Large intestine (tissue), 3 donors: ENCODE measurements at regions not wholly inside any gene's neighbourhood (a gene's known extent, or its start where the extent isn't known, plus 50 kb on each side); places are given as distances from the start of the nearest gene placed in this dataset.
"Not testable (repeated sequence)": the region's sequence is repeated elsewhere in the genome, so short reads cannot be mapped to it uniquely, and the experiment has no call there.

Experiments
- DNase-seq, 2 donors: peaks; one replicate each; pipeline versions ENCODE4 v3.0.0 to v3.0.0-alpha.2; 2013
- H3K27ac ChIP-seq: one replicate; pipeline ENCODE4 v1.5.1; 2013; ENCODE audit warnings: low read length
- H3K27me3 ChIP-seq: 2 replicates; pipeline ENCODE4 v1.6.1; 2013; ENCODE audit warnings: low read length; ENCODE audit not compliant: control insufficient read depth, insufficient read depth
- H3K36me3 ChIP-seq: 2 replicates; pipeline ENCODE4 v1.6.1; 2013; ENCODE audit warnings: low read length; ENCODE audit not compliant: control insufficient read depth, insufficient read depth
- H3K4me1 ChIP-seq: one replicate; pipeline ENCODE4 v1.6.1; 2013; ENCODE audit warnings: low read length; ENCODE audit not compliant: control insufficient read depth, insufficient read depth
- H3K4me3 ChIP-seq: one replicate; pipeline ENCODE4 v1.5.1; 2013; ENCODE audit warnings: low read length
- H3K9me3 ChIP-seq: one replicate; pipeline ENCODE4 v1.6.1; 2013; ENCODE audit warnings: mild to moderate bottlenecking, low read depth, low read length, moderate library complexity; ENCODE audit not compliant: control insufficient read depth
- WGBS: methylation state at CpG from one replicate; pipeline ENCODE4 v1.1.5; 2013; ENCODE audit warnings: low lambda C conversion rate; ENCODE audit not compliant: insufficient coverage; 5-methylcytosine and 5-hydroxymethylcytosine counted together

DNA sequence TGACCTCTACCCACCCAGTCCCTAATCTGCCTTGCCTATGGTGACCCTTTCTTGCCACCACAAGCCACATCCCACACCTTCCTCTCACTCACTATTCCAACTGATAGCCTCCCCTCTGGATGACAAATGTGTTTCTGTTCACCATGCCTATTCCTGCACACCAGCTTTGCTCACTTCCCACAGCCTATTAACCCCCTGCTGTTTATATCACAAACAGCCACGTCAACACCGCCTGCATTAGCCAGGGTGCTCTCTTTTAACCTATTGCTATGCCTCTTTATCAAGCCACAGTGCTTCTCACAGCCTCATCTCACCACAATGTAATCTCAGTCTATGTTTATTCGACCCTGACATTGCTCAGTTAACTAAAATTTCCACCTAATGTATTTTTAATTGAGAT, 271.8 kb downstream of the SUCLG1 start:
- Histone ChIP-seq H3K27ac (no peak overlapping the region), H3K36me3 (no peaks in the 10 kb centered on the region), H3K4me1 (no peaks in the 10 kb centered on the region), H3K9me3 (no peaks in the 10 kb centered on the region), H3K4me3 (no peak overlapping the region), H3K27me3 (no peaks in the 10 kb centered on the region)
- WGBS: 72% methylated on average over 2 of the region's 3 CpGs
- DNase-seq: no peak

- no peak overlapping the region for H3K27ac ChIP-seq
- no peaks in the 10 kb centered on the region for H3K27me3 ChIP-seq
- no peaks in the 10 kb centered on the region for H3K36me3 ChIP-seq
- 50% methylated on average over 1 of the region's 2 CpGs for WGBS
- no peak for DNase-seq
- H3K4me1 ChIP-seq: no peaks in the 10 kb centered on the region
- H3K4me3 ChIP-seq: no peak overlapping the region
- H3K9me3 ChIP-seq: no peaks in the 10 kb centered on the region
Observed at GRCh38 chr2:84181927-84182326, 277.2 kb downstream of the SUCLG1 start.

GRCh38 chr2:84177733-84178132, 281.3 kb downstream of the SUCLG1 start:
- H3K27ac ChIP-seq: no peak overlapping the region
- no CpG with 5 or more reads among the region's 6 CpGs for WGBS
- no peaks in the 10 kb centered on the region for H3K9me3 ChIP-seq
- H3K4me3 ChIP-seq: no peak overlapping the region
- H3K36me3 ChIP-seq: no peaks in the 10 kb centered on the region
- no peak for DNase-seq
- H3K4me1 ChIP-seq: no peaks in the 10 kb centered on the region
- H3K27me3 ChIP-seq: no peaks in the 10 kb centered on the region

DNA sequence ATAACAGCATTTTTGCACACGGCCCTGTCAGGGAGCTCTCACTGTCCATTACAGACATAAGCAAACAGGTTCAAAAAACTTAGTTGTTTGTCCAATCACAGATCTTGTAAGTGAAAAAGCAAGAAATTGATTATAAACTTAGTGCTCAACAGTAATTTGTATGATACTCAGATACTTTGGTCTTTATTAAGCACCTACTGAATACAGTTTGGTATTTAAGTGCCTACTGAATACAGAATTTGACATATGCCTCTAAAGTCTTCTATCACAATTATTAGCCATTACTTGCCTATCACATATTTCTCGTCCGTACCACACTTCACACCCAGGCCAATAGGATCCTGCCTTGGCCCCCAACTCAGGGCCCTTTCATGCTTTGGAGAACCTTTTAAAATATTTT, 283.1 kb downstream of the SUCLG1 start:
- Histone ChIP-seq H3K4me3 (no peak overlapping the region), H3K4me1 (no peaks in the 10 kb centered on the region), H3K27me3 (no peaks in the 10 kb centered on the region), H3K27ac (no peak overlapping the region), H3K36me3 (no peaks in the 10 kb centered on the region), H3K9me3 (no peaks in the 10 kb centered on the region)
- no CpG with 5 or more reads among the region's 3 CpGs for WGBS
- DNase-seq: no peak

- Histone ChIP-seq H3K4me3 (no peak overlapping the region), H3K9me3 (no peaks in the 10 kb centered on the region), H3K27me3 (no peaks in the 10 kb centered on the region), H3K27ac (no peak overlapping the region), H3K36me3 (no peaks in the 10 kb centered on the region), H3K4me1 (no peaks in the 10 kb centered on the region)
- WGBS: no CpG with 5 or more reads among the region's 1 CpG
- DNase-seq: no peak
Observed at GRCh38 chr2:84175340-84175739, 283.7 kb downstream of the SUCLG1 start.

- Histone ChIP-seq H3K27ac (no peak overlapping the region), H3K36me3 (no peaks in the 10 kb centered on the region), H3K4me3 (no peak overlapping the region), H3K9me3 (no peaks in the 10 kb centered on the region), H3K4me1 (no peaks in the 10 kb centered on the region), H3K27me3 (no peaks in the 10 kb centered on the region)
- WGBS: no CpG with 5 or more reads among the region's 1 CpG
- DNase-seq: no peak
Observed at GRCh38 chr2:84173041-84173440, 286.0 kb downstream of the SUCLG1 start.

GRCh38 chr2:84170979-84171378, 288.1 kb downstream of the SUCLG1 start:
- Histone ChIP-seq H3K27me3 (no peaks in the 10 kb centered on the region), H3K4me1 (no peaks in the 10 kb centered on the region), H3K4me3 (no peak overlapping the region), H3K9me3 (no peaks in the 10 kb centered on the region), H3K27ac (no peak overlapping the region), H3K36me3 (no peaks in the 10 kb centered on the region)
- WGBS: 100% methylated on average over 1 of the region's 1 CpG
- DNase-seq: no peak

GRCh38 chr2:84169871-84170270, 289.2 kb downstream of the SUCLG1 start:
- Histone ChIP-seq H3K36me3 (no peaks in the 10 kb centered on the region), H3K27me3 (no peaks in the 10 kb centered on the region), H3K4me1 (no peaks in the 10 kb centered on the region), H3K27ac (no peak overlapping the region), H3K9me3 (no peaks in the 10 kb centered on the region), H3K4me3 (no peak overlapping the region)
- 100% methylated on average over 1 of the region's 2 CpGs for WGBS
- no peak for DNase-seq

GRCh38 chr2:84168552-84168951, 290.5 kb downstream of the SUCLG1 start:
- not testable (repeated sequence) for H3K4me3 ChIP-seq, DNase-seq, H3K4me1 ChIP-seq, H3K27me3 ChIP-seq, H3K36me3 ChIP-seq, H3K27ac ChIP-seq, H3K9me3 ChIP-seq
- no CpG with 5 or more reads among the region's 1 CpG for WGBS

- Histone ChIP-seq H3K4me1 (no peaks in the 10 kb centered on the region), H3K4me3 (no peak overlapping the region), H3K27me3 (no peaks in the 10 kb centered on the region), H3K36me3 (no peaks in the 10 kb centered on the region), H3K27ac (no peak overlapping the region), H3K9me3 (no peaks in the 10 kb centered on the region)
- WGBS: 100% methylated on average over 2 of the region's 2 CpGs
- DNase-seq: no peak
Observed at GRCh38 chr2:84165256-84165655, 293.8 kb downstream of the SUCLG1 start.

DNA sequence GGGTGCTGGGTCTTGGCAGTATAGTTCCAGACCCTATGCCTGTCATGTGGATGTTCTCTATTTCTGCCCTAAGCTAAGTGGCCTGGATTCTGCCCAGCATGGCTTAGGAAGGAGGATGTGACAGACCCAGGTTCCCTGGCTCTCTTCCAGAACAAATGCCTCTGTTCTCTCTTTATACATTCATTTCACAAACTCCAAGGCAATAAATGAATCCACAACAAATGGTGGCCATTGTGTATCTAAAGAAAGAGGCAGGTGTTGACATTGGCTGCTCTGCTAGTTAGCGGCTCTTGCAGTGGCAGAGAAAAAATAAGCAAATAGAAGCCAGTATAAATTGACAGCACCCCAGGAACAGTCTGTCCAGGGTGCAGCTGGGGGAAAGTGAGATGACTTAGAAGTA, 298.6 kb downstream of the SUCLG1 start:
- no peaks in the 10 kb centered on the region for H3K4me1 ChIP-seq

More for the DNA sequence above, 298.6 kb downstream of the SUCLG1 start:
- H3K27ac ChIP-seq: no peak overlapping the region
- H3K9me3 ChIP-seq: no peaks in the 10 kb centered on the region
- no peak overlapping the region for H3K4me3 ChIP-seq
- WGBS: no CpG with 5 or more reads among the region's 1 CpG
- no peaks in the 10 kb centered on the region for H3K27me3 ChIP-seq
- DNase-seq: no peak
- no peaks in the 10 kb centered on the region for H3K36me3 ChIP-seq
